HG02759 (cell line): ENCODE measurements at regions not wholly inside any gene's neighbourhood (a gene's known extent, or its start where the extent isn't known, plus 50 kb on each side); places are given as distances from the start of the nearest gene placed in this dataset.
"Not testable (repeated sequence)": the region's sequence is repeated elsewhere in the genome, so short reads cannot be mapped to it uniquely, and the experiment has no call there.

Experiments used
- ATAC-seq: cut with Tn5 transposase; IDR thresholded peaks from one replicate; pipeline ENCODE4 v1.9.1; 2021; ENCODE audit warnings: mild to moderate bottlenecking, moderate library complexity; ENCODE audit not compliant: unreplicated experiment

DNA sequence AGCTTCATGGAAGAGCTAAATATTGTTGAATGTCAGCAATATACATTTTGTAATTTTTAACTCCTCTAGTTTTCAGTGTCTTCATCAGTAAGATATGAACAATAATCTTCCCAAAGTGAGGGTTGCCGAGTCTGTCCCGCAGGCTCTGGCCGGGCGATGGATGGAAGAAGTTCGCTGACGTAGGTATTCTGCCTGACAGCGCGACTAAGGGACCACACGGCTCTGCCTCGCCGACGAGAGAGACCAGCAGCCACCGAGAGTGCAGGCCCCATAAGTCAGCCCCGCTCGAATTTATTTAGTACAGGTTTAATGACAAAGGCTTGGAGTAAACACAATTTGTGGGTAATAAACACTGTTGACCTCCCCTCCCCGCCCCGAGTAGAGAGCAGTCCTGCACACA is 427.4 kb upstream of the NECTIN3 start:
- ATAC-seq: no peak

DNA sequence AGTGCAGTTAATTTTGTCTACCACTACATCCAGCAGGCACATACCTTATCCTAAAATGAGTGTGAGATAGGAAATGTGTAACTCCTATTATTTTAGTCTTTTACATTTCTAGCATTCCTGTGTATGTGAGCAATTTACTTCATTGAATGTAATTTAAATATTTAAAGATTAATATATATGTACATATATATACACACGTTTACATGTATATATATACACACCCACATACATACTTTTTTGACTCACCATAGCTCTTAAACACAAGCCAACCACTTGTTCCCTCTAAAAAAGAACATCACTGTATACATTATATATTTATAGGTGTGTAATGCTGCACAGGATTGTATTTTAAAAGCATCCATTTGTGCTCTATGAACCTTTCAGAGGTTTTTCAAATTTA is 425.6 kb upstream of the NECTIN3 start:
- no peak for ATAC-seq

DNA sequence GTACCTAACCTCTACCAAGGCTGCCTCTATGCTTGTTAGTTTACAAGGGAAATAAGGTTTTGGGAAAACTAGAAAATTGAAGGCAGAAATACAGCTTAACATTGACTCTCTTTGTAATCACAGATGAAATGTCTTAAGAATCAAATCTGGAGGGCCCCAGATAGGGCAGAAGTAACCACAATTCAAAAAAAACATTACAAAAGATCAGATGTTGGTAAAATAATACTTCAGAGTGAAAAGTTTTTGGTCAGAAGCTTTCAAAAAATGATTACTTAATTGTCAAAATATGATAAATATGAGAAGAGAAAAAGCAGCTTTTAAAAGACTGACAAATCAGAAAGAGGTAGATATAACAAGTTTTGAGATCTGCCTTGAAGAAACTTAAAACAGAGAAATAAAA is 425.1 kb upstream of the NECTIN3 start:
- ATAC-seq: no peak

DNA sequence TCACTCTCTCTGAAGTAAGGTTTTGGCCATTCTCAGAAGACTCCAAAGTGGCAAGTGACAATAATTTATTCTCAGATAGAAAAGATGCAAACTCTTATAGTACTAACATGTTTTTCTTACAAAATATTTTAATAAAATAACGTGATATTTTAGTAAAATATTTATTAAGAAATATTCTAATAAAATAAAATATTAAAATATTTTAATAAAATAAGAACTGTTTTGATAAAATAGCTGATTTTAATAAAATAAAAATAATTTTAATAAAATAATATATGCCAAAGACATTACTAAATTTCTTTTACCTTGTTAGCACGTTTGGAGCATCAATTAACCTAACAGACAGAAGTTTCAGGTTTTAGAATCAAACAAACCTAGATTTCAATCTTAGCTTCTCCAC is 424.0 kb upstream of the NECTIN3 start:
- no peak for ATAC-seq

DNA sequence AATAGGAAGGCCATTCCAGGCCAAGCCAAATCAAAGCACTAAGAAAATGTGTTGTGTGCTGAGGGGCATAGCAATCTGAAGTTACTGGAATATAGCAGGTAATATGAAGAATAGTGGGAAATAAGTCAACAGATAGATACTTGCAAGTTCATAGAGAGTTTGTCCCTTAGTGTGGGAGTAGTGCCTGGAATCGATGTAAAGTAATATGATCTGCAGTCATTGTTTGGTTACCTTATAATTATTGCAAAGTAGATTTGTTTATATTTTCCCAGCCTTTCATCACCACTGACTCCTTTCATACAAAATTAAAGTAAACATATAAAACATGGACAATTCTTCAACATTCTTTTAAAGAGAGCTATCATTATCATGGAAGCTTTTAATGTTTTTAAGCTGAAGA is 420.9 kb upstream of the NECTIN3 start:
- no peak for ATAC-seq

DNA sequence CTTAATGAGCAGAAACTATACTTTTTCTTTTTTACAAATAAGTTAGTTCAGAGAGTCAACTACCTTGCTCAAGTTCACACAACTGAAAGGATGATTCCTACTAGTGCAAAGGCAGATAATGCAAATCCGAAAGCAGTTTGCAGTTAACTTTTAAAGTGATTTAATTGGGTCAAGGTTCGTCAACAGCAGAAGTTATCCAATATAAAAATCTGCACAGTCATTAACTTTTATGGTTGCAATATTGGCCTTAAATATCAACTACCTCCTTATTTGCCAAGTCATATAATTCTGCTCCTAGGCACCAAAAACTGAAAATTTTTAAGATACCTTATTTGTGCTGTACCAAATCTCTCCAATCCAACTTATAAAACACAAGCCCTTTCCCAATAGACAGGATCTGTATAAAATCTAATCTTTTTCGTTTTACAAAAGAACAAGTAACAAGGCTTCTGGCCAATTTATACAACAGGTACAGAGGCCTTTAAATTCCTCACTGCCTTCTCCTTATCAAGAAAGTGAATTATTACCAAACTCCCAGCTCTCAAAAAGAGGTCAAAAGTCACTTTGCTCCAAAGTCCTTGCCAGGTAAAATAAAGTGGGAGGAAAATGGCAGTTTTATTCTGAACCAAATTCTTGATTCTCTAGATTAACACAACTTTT is 416.6 kb upstream of the NECTIN3 start:
- no peak for ATAC-seq

DNA sequence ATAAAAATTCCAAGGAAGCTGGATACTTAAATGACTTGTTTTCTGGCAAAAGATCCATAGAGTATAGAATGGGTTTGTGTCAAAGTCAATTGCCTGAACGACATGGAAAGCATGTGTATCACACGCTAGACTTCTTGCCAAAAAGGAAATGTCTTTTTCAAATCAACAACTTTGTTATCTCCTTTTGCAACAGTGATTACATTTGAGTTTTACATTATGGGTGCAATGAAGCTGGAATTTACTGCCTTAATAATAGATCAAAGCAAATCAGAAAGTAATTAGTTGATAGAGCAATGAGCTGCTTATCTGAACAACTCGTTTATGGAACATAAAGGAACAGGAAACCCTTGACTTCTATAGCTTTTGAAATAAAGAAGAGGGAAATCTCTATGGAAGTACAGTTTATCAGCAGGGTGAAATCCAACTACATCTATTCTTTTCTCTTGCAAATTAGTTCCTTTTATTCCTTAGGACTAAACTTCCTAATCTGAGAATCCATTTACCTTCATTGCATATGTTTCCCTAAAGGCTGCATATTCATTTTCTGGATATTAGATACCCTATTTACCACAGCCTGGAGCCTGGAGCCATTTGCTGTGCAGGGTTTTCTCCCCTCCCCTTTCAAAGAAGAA is 415.1 kb upstream of the NECTIN3 start:
- ATAC-seq: no peak

DNA sequence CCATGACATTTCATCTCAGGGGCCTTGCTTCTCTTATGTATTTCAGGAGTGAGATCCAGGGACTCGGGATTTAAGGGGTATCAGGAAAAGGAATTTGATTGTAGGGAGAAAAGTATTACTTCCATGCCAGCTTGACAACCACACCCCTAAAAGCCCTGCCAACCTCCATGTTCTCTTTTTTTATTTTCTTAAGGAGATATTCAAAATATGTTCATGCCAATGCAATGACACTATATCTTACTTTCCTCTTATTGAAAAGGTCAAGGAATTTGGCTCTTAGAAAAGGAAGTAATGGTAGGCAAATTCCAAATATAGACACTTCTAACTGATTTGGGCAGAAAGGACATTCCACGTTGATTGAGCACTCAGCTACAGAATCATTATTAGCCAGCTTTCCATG is 407.5 kb upstream of the NECTIN3 start:
- ATAC-seq: no peak

DNA sequence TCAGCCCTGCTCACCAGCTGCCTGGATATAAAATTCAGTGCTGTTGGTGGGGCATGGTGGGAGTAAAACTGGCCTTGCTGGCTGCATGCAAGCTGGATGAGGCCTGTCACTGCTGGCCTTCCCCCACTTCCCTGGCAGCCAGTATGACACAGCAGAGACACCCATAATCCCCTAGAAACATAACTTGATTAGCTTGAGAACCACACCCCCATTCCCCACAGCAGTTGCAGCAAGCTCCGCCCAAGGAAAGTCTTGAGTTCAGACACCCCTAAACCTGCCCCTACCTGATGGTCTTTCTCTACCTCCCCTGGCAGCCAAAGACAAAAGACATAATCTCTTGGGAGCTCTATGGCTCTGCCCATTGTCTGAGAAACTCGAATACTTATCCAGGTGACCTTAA is 405.1 kb upstream of the NECTIN3 start:
- no peak for ATAC-seq

DNA sequence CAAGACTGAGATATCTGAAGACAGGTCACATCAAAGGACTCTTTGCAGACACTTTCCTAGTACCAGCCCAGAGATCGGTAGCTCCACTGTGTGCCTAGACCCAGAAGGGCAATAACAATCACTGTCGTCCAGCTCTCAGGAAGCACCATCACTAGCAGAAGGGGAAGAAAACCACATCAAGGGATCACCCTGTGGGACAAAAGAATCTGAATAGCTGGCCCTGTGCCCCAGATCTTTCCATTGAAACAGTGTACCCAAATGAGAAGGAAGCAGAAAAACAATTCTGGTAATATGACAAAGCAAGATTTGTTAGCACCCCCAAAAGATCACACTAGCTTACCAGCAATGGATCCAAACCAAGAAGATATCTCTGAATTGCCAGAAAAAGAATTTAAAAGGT is 404.4 kb upstream of the NECTIN3 start:
- ATAC-seq: no peak

DNA sequence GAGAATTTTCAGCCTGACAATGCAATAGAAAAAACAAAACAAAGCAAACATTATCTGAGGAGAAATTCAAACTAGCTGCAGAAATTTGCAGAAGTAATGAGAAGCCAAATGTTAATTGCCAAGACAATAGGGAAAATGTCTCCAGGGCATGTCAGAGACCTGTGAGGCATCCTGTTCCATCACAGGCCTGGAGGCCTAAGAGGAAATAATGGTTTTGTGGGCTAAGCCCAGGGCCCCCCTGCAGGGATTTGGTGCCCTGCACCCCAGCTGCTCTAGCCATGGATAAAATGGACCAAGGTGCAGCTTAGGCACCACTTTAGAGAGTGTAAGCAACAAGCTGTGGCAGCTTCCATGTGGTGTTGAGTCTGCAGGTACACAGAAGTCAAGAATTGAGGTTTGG is 401.2 kb upstream of the NECTIN3 start:
- no peak for ATAC-seq

DNA sequence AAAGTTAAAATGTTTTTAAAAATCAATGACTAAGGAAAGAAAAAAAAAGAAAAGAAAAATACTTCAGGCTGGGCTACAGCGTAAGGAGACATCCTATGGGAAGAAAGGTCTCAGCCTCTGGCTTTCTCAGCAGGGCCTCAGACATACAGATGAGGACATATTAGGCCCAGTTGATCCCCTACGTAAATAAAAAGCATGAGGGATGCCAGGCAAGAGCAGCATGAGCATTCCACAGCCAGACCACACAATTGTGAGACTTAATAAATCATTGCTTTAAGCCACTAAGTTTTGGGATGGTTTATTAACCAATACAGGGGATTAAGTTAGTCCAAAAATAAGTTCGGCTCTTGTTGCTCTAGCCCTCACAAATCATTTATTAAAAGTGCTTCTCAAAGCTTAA is 394.1 kb upstream of the NECTIN3 start:
- ATAC-seq: no peak

DNA sequence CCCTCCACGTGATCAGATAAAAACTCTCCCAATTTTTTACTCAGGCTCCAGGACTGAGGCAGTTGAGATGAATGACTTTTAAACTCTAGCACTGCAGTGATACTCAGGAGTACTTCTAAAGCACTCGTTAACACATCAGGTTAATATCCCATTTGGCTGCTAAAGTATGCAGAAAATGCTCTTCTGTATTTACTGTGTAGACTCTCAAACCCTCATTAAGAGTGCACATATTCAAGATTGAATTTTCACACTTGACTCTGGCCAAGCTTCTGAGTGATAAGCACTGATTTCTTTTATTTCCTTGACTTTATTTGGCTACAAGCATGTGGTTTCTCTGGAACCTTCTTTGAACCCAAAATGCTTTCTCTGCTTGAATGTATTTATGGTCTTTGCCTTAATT is 392.3 kb upstream of the NECTIN3 start:
- ATAC-seq: no peak

DNA sequence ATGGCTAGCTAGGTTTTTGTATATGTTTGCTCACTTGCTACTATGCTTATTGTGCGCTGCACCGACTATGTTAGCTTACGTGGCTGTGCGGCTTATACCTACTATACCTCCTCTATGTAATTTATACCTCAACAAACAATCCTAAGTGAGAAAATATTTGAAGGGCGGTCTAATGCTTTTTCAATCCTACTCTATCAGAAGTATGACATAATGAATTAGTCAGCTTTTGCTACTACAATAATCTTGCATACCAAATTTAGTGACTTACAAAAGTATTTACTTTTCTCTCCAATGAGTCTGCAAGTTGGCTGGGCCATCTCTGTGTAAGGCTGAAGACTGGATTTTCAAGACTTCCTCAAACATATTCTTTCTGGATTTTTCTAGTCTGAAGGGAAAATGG is 391.2 kb upstream of the NECTIN3 start:
- no peak for ATAC-seq

DNA sequence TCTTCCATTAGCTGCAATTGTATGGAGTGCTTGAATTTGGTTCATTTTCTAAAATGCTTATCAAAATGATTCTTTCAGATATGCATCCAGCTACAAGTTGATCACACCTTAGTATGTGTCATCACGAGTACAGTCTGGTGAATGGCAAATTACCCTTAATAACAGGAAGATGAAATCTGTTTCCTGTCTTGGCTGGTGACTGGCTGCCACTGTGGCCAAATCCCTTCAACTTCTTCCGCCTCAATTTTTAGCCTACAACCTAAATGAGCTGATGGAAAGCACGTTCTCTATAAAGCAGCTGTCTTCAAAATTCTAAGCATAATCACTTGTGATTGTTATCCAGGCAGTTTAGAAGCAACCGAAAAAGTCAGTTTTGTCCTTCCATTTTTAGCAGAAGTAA is 387.1 kb upstream of the NECTIN3 start:
- ATAC-seq: no peak

DNA sequence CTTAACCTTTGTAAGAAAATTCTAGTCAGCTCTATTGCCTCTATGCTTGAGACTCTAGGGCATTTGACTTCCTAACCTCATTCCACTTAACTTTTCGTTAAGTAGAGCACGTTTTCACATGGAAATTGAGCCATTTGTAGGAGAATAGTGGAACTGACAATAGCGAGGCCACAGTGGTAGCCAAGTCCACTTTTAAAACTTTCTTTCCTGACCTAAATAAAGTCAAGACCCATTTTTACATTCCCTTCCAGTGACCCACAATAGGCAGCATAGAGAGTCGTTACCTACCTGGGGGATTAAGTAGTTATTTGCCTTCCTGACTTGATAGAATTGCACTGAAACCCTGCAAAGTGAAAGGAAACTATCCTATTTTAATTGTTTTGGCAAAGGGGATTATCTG is 386.0 kb upstream of the NECTIN3 start:
- no peak for ATAC-seq

DNA sequence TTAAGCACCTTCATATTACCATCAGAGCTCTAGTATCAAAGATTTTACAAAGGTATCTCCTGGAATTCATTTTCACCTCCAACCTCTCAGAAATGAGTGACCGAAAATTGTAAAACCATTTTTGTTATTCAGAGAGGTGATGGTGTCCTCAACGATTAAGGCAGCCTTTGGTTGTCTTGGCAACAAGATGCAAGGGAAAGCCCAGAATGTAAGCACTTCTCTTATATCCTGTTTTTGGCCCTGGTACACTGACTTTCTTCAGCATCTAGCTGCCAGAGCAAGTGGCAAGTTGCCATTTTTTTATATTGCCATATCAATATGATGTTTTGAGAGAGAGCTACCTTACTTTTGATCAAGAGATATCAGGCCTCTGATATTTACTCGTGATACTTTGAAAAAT is 384.9 kb upstream of the NECTIN3 start:
- ATAC-seq: no peak

DNA sequence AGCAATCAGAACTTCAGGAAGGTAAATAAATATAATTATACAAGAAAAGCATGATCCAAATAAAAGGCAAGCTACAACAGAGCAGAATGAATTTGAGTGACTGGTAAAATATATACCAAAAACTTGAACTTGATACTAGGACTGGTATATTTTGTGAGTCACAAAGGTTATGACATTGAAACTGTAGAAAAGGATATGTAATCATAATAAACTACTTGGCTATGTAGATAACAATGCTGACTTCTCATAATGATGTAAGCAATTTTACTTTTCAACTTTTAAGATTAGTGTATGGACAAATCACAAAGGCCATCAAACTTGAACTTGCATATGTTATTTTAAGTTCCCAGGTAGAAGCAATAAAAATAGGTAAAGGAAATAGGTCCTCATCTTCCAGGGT is 384.5 kb upstream of the NECTIN3 start:
- ATAC-seq: no peak

DNA sequence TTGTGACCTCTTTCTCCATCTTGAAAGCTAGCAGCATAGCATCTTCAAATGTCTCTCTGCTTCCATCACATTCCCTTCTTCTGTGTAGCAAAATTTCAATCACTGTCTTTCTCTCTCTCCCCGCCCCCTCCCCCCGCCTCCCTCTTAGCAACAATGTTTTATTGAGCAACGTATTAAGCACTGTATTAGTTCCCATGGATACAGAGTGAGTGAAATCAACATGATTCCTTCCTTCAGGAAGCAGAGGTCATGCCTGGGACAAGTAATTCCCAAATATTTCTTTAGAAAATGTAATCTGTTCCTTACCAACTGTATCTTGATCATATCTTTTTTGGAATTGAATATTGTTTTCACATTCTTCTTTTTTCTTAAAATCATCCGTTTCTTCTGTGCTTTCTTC is 373.7 kb upstream of the NECTIN3 start:
- no peak for ATAC-seq

DNA sequence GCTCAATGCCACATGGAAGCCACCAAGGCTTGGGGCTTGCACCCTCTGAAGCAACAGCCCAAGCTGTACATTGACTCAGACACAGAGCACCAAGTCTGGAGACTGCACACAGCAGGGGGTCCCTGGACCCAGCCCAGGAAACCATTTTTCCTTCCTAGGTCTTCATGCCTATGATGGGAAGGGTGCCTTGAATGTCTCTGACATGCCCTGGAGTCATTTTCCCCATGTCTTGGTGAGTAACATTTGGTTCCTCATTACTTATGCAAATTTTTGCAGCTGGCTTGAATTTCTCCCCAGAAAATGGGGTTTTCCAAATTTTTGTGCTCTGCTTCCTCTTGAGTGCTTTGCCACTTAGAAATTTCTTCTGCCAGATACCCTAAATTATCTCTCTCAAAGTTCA is 367.3 kb upstream of the NECTIN3 start:
- not testable (repeated sequence) for ATAC-seq

DNA sequence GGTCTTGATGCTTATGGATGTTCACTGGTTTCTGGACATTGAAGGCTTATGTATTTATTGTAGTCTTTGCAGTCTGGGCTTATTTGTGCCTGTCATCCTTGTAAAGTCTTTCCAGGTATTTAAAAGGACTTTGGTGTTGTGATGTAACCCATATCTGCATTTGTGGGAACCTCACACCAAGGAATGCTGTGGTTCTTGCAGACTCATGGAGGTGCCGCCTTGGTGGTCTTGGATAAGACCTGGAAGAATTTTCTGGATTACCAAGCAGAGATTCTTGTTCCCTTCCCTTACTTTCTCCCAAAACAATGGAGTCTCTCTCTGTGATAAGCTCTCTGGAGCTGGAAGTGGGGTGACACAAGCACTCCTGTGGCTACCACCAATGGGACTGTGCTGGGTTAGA is 363.5 kb upstream of the NECTIN3 start:
- no peak for ATAC-seq

DNA sequence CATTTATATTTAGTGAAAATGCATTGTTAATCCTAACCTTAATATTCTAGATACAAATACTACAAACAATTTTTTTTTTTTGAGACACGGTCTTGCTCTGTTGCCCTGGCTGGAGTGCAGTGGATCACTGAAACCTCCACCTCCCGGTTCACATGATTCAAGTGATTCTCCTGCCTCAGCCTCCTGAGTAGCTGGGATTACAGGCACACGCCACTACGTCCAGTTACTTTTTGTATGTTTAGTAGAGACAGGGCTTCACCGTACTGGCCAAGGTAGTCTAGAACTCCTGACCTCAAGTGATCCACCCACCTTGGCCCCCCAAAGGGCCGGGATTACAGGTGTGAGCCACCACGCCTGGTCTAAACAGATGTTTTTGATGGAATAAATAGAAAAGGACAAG is 361.5 kb upstream of the NECTIN3 start:
- no peak for ATAC-seq

DNA sequence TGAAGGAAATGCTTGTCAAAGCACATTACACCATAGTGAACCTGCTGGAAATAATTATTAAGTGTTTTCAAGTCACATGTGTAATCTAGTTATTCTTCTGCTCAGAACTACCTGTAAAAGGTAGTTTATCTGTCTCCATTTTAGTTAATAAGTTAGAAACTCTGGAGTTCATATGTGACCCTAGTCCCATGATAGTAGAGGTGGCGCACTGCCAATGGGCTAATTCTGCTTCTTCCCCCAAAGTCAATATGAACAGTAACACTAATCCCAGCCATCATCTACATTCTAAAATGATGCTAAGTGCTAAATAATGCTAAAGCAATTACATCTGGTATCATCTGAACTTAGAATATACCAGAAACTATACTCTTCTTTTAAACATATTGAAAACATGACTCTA is 361.0 kb upstream of the NECTIN3 start:
- ATAC-seq: no peak
